Smooth muscle cell of the brain vasculature (primary cell): ENCODE measurements at regions not wholly inside any gene's neighbourhood (a gene's known extent, or its start where the extent isn't known, plus 50 kb on each side); places are given as distances from the start of the nearest gene placed in this dataset.
"Not testable (repeated sequence)": the region's sequence is repeated elsewhere in the genome, so short reads cannot be mapped to it uniquely, and the experiment has no call there.

ENCODE experiments used
- DNase-seq: peaks from one replicate; pipeline ENCODE4 v3.0.0-alpha.2; 2012; ENCODE audit warnings: low read depth, low spot score

- DNase-seq: peak; percentile 4
Observed at GRCh38 chr13:73677048-73677601, 457.1 kb downstream of the KLF12 start.

- no peak for DNase-seq
Observed at GRCh38 chr13:73676550-73677047, 457.6 kb downstream of the KLF12 start.

- no peak for DNase-seq
Observed at GRCh38 chr13:73675821-73676220, 458.4 kb downstream of the KLF12 start.

DNA sequence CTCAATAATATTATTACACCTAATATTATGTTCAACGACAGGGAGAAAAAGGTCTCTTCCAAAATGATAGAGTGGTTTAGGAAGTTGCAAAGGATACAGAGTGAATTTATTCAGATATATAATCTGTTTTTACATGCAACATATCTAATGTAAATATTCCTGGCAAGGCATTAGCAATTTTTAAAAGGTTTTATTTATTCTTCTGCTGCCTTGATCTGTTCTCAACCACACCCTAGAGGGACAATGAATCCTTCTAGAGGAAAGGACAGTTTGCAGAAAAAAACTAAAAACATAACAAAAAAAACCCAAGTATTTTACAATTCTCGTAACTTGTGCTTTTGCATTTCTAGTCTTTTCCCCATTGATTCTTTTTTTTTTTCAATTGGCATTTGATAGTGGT lies 459.6 kb downstream of the KLF12 start:
- no peak for DNase-seq

DNA sequence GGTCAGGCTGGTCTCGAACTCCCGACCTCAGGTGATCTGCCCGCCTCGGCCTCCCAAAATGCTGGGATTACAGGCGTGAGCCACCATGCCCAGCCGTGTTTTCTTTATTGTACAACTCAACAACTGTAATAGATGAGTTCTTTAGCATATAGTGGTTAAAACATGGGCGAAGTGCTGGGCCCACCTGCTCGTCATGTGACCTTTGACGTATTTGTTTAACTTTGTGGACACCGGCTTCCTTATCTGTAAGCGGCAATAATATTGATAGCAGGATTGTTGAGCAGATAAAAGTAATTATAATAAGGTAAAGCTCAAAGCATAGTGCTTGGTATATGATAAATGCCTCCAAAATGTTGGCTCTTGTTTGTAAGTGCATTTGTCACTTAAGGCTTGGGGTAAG lies 460.3 kb downstream of the KLF12 start:
- no peak for DNase-seq

DNA sequence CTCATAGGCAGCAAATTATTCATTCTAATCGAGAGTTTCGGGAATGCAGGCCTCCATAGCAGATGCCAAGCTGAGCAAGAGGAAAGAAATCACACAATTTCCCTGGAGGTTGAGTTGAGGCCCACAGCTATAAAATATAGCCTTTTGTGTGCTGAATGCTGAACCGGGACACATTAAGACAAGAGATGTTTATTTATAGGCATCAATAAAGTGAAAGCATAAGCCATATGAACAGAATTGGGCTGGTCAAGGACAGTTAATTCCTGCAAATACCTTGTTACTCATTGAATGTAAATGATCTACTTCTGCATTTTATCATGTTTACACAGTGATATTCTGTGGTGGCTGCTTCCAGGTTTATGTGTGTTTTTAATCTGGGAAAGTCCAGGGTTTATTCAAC lies 461.7 kb downstream of the KLF12 start:
- no peak for DNase-seq

DNA sequence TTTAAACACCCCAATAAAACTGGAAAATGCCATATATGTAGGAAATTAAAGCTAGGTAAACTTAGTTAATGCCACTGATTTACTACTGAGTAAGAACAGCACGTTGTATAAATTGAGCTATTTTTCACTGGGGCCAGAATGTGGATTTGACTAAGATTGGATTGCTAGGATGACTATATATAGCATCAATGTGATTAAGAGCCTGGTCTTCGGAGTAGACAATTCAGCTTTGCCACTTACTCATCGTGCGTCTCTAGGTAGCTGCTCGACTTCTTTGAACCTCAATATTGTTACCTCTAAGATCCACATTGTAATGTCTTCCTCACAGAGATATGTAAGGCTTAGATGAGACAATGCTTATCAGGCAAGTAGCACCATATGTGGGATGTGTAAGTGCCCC lies 462.5 kb downstream of the KLF12 start:
- DNase-seq: no peak

GRCh38 chr13:73671011-73671410 lies 463.2 kb downstream of the KLF12 start:
- no peak for DNase-seq

DNA sequence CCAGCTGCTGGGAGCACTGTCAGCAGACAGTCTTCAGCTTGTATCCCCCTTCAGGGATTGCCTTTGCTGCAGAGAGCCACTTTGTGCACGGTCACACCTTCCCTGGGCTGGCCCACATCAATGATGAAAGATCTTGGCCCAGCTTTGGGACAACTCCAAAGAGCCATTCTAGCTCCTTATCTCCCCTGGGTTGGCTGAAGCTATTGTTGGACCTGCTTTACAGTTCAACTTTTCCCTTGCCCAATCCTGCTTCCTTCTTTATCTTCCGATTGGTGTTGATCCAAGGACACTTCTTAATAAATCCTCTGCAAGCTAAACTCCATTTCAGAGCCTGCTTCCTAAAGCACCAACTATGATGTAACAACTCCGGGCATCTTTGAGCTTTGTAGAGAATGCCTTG lies 466.4 kb downstream of the KLF12 start:
- DNase-seq: no peak

- DNase-seq: no peak
Observed at GRCh38 chr13:73665261-73665660, 468.9 kb downstream of the KLF12 start.

- DNase-seq: no peak
Observed at GRCh38 chr13:73664851-73665250, 469.4 kb downstream of the KLF12 start.

DNA sequence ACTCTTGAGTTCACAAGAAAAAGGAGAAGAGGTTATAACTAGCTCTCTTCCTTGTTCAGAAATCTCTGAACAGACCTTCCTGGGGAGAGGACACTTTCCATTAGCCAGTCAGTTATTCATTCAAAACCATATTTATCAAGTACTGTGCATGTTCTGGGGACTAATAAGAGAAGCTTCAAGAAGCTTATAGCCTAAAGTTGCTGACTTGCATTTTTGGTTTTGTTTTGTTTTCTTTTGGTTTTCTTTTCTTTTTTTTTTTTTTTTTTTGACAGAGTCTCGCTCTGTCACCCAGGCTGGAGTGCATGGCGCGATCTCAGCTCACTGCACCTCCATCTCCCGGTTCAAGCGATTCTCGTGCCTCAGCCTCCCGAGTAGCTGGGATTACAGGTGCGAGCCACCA lies 471.4 kb downstream of the KLF12 start:
- no peak for DNase-seq

DNA sequence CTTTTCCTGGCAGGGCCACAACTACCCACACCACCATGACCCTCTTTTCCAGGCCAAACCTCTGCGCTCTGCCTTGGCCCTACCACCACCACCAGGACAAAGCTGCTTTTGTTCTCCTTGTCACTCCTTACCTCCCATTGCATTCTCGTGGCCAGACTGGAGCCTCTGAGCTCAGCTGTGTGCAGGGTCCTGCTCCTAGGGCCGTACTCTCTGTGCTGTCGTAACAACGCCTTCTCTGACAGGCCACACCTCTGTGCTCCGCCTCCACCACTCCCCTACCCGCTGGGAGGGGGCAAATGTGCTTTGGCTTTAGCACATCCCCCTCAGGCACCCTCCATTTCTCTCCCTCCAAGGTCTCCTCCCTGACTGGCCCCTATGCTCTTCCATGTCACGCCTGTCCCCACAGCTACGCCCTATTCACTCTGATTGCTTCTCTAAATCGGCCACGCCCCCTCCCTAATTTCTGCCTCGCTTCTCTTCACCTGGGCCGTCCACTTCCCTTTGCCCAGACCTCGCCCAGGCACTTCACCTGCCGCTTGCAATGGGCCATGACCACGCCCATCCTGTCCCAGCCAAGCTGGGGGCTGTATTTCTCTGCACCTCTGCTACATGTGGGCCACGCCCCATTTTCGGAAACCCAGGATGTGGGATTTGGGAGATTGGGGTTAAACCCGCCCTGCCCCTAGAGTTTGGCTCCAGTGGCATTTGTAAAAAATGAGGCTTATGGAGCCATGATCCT lies 472.3 kb downstream of the KLF12 start:
- no peak for DNase-seq

DNA sequence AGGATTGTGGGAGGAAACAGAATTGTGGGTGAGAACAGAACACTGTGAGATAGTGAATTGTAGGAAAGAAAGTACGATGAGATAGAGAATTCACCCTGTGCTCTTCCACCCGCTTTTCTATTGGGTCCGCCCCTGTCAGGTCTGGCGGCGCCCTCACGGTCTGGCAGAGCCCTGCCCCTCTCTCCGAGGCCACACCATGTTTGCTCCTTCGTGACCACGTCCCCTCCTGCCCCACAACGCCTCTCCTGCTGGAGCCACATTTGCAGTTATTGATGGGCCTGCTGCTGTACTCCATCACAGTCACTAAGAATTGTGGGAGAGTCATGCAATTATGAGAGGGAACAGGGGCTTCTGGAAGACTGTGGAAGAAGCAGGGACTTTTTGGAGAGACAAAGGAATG lies 473.1 kb downstream of the KLF12 start:
- DNase-seq: no peak

DNA sequence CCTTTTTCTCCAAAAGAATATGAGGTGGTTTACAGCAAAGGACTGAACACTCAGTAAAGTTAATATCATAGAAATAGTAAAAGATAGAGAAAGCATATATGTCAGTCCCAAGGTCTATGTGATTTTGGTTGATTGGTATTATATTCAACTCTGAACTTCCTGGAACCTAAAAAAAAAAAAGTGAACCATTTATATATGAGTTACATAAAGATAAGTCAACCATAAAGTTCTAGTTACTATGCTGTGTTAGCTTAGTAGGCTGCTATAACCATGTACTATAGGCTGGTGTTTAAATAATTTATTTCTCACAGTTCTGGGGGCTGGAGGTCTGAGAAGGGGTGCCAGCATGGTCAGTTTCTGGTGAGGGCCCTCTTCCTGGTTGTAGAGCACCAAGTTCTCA lies 475.6 kb downstream of the KLF12 start:
- DNase-seq: no peak

GRCh38 chr13:73657821-73658540 lies 476.2 kb downstream of the KLF12 start:
- DNase-seq: no peak

GRCh38 chr13:73656863-73657262 lies 477.3 kb downstream of the KLF12 start:
- DNase-seq: no peak

- DNase-seq: no peak
Observed at GRCh38 chr13:73653688-73654087, 480.5 kb downstream of the KLF12 start.

DNA sequence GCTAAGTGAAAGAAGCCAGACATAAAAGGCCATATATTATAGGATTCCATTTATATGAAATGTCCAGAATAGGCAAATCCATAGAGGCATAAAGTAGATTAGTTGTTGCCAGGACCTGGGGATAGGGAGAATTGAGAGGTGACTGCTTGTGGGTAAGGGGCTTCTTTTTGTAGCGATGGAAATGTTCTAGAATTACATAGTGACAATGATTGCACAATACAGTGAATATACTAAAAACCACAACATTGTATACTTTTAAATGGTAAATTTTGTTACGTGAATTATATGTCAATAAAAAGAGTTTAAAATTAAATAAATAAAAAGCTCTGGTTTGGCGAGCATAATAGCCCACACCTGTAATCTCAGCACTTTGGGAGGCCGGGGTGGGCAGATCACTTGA lies 486.8 kb downstream of the KLF12 start:
- DNase-seq: no peak

GRCh38 chr13:73640476-73641179 lies 493.6 kb downstream of the KLF12 start:
- not testable (repeated sequence) for DNase-seq

DNA sequence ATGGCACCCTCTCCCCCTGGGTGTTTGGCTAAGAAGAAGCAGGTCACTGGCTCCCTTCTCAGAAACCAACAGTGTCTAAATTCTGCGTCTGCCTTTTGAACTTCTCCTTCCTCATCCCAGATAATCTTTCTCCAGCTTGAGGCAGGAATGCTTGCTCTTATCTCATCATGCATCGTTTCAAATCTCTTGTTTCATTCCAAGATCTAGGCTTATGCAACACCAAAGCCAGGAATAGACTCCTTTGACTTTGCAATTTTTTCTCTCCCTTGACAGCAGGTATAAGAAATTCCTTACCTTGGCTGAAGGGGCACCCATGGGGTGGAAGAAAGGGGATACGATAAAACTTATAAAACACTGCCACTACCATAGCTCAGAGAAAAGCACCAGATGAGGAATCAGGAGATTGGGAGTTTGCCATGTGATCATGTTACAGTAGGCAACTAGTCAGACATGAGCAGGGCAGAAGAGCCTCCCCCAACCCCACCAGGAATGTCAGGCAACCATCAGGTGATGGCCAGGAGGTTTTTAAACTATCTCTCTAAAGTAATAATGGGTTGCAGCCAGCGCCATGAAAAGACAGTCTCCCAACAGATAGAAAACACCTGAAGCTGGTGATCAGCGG lies 498.9 kb downstream of the KLF12 start:
- no peak for DNase-seq
